GM23338 (cell line): ENCODE measurements at regions not wholly inside any gene's neighbourhood (a gene's known extent, or its start where the extent isn't known, plus 50 kb on each side); places are given as distances from the start of the nearest gene placed in this dataset.

Source experiments
- CREB1 ChIP-seq: fragments of 250-450 bp; sonication (Bioruptor Pico); IDR thresholded peaks from 2 replicates; pipeline ENCODE4 v1.5.0; 2020; ENCODE audit warnings: low read depth, mild to moderate bottlenecking, moderate library complexity
- CTCF ChIP-seq, 2 experiments: fragments of 200-600 bp in 1 of 2; sonication (generic) in 1 of 2; conservative IDR thresholded peaks; 2 replicates each; pipeline versions ENCODE4 v1.5.1 to v1.6.1; 2016 to 2017; ENCODE audit warnings: antibody characterized with exemption in 2 of 2, low read depth in 2 of 2, mild to moderate bottlenecking in 2 of 2, moderate library complexity in 1 of 2
- ETS1 ChIP-seq: IDR thresholded peaks from 2 replicates; pipeline ENCODE4 v1.6.1; 2016; ENCODE audit warnings: antibody characterized with exemption
- EZH2 ChIP-seq: fragments of 200-600 bp; sonication (generic); IDR thresholded peaks from one replicate; pipeline ENCODE4 v1.8.0; 2017; ENCODE audit warnings: antibody characterized with exemption, mild to moderate bottlenecking, low read depth; ENCODE audit not compliant: unreplicated experiment
- EZH2phosphoT487 ChIP-seq: fragments of 200-600 bp; sonication (generic); IDR thresholded peaks from one replicate; pipeline ENCODE4 v1.8.1; 2018; ENCODE audit warnings: antibody characterized with exemption; ENCODE audit not compliant: unreplicated experiment
- JUNB ChIP-seq: IDR thresholded peaks from one replicate; pipeline ENCODE4 v1.6.1; 2016; ENCODE audit warnings: antibody characterized with exemption; ENCODE audit not compliant: unreplicated experiment
- NANOG ChIP-seq: IDR thresholded peaks from 2 replicates; pipeline ENCODE4 v1.6.1; 2016; ENCODE audit warnings: antibody characterized with exemption, borderline replicate concordance
- POLR2AphosphoS5 ChIP-seq: IDR thresholded peaks from 2 replicates; pipeline ENCODE4 v1.6.1; 2016; ENCODE audit warnings: antibody characterized with exemption, low read depth
- STAT1 ChIP-seq: IDR thresholded peaks from one replicate; pipeline ENCODE4 v1.6.1; 2016; ENCODE audit warnings: antibody characterized with exemption; ENCODE audit not compliant: unreplicated experiment
- ZNF114 ChIP-seq: fragments of 250-450 bp; sonication (Bioruptor Pico); IDR thresholded peaks from 2 replicates; pipeline ENCODE4 v1.5.0; 2020; ENCODE audit warnings: mild to moderate bottlenecking, moderate library complexity
- ZNF331 ChIP-seq: fragments of 250-450 bp; sonication (Bioruptor Pico); IDR thresholded peaks from 2 replicates; pipeline ENCODE4 v1.5.0; 2020; ENCODE audit warnings: low read depth, mild to moderate bottlenecking, moderate library complexity
- ZNF462 ChIP-seq: fragments of 250-450 bp; sonication (Bioruptor Pico); IDR thresholded peaks from 2 replicates; pipeline ENCODE4 v1.5.0; 2020; ENCODE audit warnings: mild to moderate bottlenecking, moderate library complexity

- no peak for TF ChIP-seq ZNF462 (CRISPR knock-in tag)
- TF ChIP-seq STAT1: no peak
- no peak for TF ChIP-seq ETS1
- no peak for TF ChIP-seq CREB1 (CRISPR knock-in tag)
- no peak for TF ChIP-seq NANOG
- TF ChIP-seq EZH2phosphoT487: no peak
- TF ChIP-seq POLR2AphosphoS5: no peak
- TF ChIP-seq JUNB: no peak
- no peak for TF ChIP-seq ZNF114 (CRISPR knock-in tag)
- no peak for TF ChIP-seq CTCF (conservative IDR thresholded peaks at IDR 0.05; ENCODE audit: low read depth in 2 of 2)
- no peak for TF ChIP-seq EZH2
- TF ChIP-seq ZNF331: no peak
Observed at GRCh38 chr4:11014199-11014598, 329.6 kb upstream of the CLNK start (continued).
